Iris pigment epithelial cell (primary cell): ENCODE measurements at regions not wholly inside any gene's neighbourhood (a gene's known extent, or its start where the extent isn't known, plus 50 kb on each side); places are given as distances from the start of the nearest gene placed in this dataset.

Experiments used
- DNase-seq: peaks from one replicate; pipeline ENCODE4 v3.0.0-alpha.2; 2011; ENCODE audit warnings: low read depth

DNA sequence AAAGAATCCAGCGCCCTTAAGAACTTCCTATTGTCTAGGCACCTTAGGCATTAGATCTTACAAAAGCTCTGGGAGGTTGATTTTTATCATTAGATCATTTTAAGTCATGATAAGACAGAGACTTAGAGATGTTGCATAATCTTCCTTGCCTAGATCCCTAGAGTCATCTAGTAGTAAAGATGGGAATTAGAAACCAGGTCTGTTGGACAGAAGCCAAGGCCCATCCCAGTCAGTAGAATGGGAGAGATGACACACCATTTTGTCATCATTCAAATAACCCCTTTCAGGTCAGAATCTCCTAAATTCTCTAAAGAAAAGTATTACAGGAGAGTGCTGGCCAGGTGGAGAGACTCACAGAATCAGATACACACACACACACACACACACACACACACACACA is 579.1 kb downstream of the BMP2 start:
- DNase-seq, result no peak

DNA sequence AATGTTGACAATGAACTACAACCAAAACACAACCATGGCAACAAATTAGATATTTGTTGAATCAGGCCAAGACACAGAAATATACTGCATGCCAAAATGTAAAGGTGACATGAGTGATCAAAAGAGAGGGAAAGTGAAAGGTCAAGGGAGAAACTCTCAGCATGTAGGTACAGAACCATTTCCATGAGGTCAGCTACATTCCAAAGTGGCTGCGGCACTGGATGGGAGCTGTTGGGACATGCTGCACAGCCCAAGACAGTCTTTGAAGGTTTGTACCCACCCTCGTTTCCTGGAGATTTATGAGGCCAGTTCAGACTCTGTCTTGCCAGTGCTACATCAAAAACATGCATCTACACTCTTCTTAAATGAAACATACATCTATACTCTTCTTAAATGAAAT is 579.9 kb downstream of the BMP2 start:
- DNase-seq, result no peak

- peak; percentile 7 for DNase-seq
Measured at GRCh38 chr20:7348253-7348652, 580.8 kb downstream of the BMP2 start.

DNA sequence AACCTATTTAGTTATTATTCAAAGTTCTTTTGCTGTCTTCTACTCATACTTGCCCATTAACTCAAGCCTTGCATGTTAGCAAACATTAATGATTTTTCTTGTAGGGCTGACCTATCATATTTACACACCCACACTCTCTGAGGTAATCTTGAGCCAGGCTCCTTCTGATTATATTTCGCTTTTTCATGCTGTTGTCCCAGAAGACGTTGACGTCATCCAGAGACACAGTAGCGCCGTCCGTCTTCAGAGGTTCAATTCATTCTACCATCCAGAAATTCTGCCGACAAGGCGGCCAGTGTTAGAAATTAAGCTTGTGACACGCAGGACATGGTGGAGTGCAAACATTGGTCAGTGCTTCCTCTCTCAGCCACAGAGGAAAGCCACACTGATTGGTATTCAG is 584.7 kb downstream of the BMP2 start:
- DNase-seq, result no peak

- DNase-seq, result no peak
Measured at GRCh38 chr20:7355051-7355450, 585.2 kb downstream of the HAO1 start.

GRCh38 chr20:7358670-7359069 is 581.6 kb downstream of the HAO1 start:
- no peak for DNase-seq

- no peak for DNase-seq
Measured at GRCh38 chr20:7359739-7360138, 580.5 kb downstream of the HAO1 start.

- no peak for DNase-seq
Measured at GRCh38 chr20:7361321-7361720, 578.9 kb downstream of the HAO1 start.

GRCh38 chr20:7361931-7362330 is 578.3 kb downstream of the HAO1 start:
- no peak for DNase-seq

DNA sequence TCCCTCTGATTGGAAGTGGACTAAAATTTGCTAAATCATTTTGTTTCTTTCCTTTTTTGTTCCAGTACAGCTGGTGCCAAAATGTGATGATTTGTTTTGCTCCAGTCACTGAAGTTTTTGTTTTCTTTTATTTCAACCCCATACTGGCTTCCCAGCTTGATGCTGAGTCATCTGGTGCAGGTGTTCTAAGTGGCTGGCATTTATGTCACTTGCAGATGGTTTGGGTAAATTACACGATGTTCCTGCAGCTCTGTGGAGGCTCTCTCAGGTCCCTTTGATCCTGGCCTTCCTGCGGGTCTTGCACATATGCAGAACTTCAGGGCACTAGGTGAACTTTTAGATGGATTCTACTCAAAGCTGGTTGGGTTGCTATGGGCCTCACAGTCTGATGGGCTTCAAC is 577.7 kb downstream of the HAO1 start:
- DNase-seq, result no peak

DNA sequence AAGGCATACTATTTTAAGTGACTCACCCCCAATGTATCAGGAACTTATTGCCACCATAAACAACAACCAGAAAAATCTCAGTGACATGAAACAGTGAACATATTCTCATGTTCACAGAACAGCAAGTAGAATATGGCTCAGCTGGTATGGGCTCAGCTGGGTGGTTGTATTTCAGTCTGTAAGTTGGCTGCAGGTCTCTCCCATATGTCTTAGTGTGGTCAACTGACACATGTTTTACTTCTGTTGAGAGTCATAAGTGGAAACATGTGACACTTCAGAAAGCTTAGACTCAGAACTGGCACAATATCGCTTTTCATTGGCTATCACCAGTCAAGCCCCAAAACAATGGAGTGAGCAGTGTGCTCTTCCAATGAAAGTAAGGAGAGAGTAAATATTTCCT is 574.1 kb downstream of the HAO1 start:
- no peak for DNase-seq

DNA sequence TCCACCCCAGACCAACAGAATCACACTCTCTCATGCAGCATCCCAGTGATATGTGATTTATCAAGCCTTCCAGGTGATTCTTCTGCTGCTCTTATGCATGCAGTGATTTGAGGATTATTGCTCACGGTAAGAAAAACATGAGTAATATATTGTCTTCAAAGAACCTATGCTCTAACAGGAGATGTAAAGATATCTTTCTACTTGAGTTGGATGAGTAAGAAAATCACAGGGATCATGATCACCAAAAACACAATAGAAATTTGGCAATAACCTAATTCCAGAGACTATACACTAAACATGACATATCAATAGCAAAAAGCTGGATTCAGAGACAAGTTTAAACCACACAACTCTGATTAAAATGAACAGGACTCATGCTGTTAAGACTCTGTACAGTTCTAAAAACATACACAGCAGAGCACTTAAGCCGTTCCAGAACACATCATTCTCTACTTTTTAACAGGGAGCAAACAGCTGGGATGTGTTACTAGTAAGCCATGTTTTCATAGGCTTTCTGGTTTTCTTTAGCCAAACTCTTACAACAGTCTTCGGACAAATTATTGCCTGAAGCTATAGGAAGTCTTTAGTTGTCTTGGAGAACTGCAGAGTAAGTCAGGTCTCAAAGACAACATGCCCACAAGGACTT is 568.6 kb downstream of the HAO1 start:
- DNase-seq, result no peak

- peak; percentile 23 for DNase-seq
Measured at GRCh38 chr20:7375905-7376304, 564.4 kb downstream of the HAO1 start.

DNA sequence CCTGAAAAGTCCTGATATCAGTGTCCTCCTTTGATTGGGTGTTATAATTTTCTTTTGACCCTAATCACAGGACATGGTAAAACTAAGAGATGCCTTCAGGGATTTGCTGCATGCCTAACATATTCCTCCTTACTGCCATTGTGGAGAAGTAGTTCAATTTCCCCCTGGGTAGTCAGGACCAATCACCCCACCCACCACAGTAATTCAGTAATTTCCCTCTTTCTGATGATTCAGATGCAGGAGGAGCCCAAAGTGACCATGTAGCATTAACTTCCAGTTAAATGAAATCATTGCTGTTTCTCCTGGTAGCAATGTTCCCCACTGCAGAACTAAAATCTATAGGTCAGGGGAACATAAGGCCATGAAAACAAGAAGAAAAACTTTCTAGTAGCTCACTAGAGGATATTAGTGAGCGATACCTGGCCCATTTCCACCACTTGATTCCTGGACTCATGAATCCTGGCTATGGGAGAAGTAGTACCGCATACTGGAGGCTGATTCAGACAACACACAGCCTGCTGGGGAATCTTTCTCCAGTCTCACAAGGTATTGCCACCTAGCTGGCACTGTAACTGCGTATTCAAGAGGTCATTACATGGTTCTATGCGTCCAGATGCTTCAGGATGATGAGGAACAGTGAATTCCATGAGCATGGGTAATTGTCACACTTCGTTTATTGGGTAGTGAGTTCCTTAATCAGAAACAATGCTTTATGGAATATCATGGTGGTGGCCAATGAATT is 561.2 kb downstream of the HAO1 start:
- peak; percentile 2 for DNase-seq

- DNase-seq, result peak; percentile 6
Measured at GRCh38 chr20:7379621-7380220, 560.5 kb downstream of the HAO1 start.

DNA sequence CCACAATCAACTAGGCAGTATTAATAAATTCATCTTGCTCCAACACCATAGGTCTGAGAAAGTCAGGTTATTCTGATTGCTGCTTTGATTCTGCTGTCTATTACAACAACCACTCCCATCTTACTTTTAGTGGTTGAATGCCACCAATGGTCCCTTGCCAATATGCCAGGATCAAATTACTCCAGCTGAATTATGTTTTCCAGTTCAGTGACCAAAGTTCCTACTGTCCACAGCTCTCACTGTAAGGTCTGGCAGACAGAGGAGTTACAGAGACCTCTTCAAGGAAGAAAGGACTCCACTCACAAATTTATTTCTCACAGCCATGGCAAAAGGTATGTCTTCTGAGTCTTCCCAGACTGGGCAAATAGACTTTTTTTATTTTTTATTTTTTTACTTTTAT is 557.0 kb downstream of the HAO1 start:
- DNase-seq, result no peak

DNA sequence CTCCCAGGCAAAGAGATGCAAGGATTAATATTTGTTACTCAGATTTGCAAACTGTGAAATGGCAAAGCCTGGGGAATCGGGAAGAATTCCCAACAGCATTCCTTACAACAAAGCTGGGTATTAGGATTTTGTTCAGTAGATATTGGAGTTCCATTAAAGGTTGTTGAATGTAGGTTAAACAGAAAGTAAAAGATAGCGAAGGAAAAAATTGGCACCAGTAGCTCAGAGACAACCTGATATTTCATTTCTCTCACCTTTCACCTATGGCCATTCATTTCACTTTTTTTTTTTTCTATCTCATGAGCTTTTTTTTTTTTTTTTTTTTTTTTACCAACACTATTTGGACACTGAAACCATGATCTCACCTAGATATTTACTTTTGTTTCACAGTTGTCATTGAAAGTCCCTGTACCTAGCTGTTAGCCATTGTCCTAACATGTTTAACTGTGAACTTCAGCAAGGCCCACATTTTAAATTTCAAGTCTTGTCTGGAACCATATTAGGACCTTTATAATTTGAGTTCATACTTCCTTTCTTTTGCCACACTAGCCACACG is 552.5 kb downstream of the HAO1 start:
- no peak for DNase-seq

DNA sequence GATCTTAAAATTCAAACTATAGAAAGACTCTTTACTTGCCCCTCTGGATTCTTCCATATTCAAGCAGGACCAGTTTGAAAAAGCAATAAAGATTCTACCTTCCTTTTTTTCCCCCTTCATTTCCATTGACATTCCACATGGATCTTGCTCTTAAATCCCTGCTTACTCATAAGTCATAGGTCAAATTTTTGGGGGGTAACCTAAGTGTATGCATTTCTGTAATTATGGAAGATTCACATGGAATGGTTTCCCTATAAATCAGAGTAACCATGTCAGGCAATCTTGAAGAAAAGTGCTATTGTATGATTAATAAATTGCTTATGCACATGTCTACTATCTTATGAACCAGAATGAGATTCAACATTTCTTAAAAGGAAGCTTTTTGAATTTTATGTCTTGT is 551.0 kb downstream of the HAO1 start:
- no peak for DNase-seq

DNA sequence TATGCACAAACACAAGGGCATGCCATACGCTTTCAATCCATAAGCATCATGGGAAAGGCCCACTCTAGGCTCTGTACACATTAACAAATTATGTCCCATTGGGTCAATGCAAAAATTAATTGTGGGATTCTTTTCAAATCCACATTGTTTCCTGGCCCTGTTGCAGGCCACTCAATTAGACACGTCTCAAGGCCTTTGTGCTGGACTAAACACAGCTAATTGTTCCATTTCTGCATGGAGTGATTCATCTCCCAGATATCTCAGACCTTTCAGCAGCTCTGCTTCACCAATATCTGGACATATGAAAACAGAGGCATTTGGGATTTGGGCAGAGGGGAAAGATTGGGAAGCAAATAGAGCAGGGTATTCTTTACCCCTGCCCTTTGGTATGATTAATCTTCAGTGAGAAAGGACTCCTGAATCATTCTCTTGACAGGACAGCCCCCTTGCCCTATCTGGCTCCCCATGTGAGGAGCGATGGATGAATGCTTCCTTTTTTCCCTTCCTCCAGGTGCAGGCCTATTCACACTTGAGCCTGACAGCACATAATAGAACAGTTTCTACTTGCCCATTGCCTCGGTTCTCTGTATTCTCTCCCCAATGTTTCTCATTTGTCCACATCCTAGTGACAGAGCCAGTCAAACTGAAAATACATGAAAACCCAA is 547.6 kb downstream of the HAO1 start:
- DNase-seq, result peak; percentile 5

DNA sequence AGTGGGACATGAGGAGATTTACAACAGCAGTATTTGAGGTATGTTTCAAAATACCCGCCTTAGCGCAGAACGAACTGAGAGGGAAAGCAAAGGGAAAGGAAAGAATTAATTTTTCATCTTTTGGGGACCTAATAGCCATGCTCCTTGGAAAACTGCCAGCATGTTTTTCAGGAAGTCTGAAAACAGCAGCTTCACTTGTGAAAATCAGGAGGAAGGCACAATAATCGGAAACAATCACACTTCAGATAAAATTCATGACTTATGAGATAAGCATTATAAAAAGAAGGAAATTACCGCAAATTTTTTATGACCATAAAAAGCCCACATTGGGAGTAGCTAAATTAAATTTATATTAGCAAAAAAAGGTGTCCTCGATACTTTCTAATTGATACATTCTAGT is 541.1 kb downstream of the HAO1 start:
- DNase-seq, result no peak

GRCh38 chr20:7399575-7399974 is 540.7 kb downstream of the HAO1 start:
- DNase-seq, result no peak

- no peak for DNase-seq
Measured at GRCh38 chr20:7406671-7407070, 533.6 kb downstream of the HAO1 start.

GRCh38 chr20:7410150-7410549 is 530.1 kb downstream of the HAO1 start:
- DNase-seq, result no peak
